LNCAP (cell line): ENCODE measurements at regions not wholly inside any gene's neighbourhood (a gene's known extent, or its start where the extent isn't known, plus 50 kb on each side); places are given as distances from the start of the nearest gene placed in this dataset.

ENCODE experiments used
- CTCF ChIP-seq: fragments of 450-650 bp; IDR thresholded peaks from 2 replicates; pipeline ENCODE4 v1.5.1; 2017; ENCODE audit warnings: mild to moderate bottlenecking

- TF ChIP-seq CTCF, result no peak
Observed at GRCh38 chr4:1459722-1460511, 53.7 kb upstream of the NKX1-1 start.

GRCh38 chr4:1459081-1459721, 53.0 kb upstream of the NKX1-1 start:
- TF ChIP-seq CTCF, result no peak

GRCh38 chr4:1458581-1458980, 52.3 kb upstream of the NKX1-1 start:
- TF ChIP-seq CTCF, result no peak
